GM12878 (cell line): ENCODE measurements at regions not wholly inside any gene's neighbourhood (a gene's known extent, or its start where the extent isn't known, plus 50 kb on each side); places are given as distances from the start of the nearest gene placed in this dataset.

Source experiments
- ATAC-seq: fragments of 200-7000 bp; cut with Tn5 transposase; 3 replicates; pipeline ENCODE4 v1.9.1; 2020; ENCODE audit warnings: mild to moderate bottlenecking, moderate library complexity
- BruUV-seq: library from RNA; stranded (reverse); fragments of 400-500 nt; replicated peaks from 2 replicates; lab custom pipeline; 2021; lab: Mats Ljungman, UMichigan
- CTCF ChIA-PET: fragments of 300-600 bp; sonication (Branson Sonifier 250); formaldehyde crosslinking; extraction: SDS; loops from one replicate; lab custom pipeline; 2021; ENCODE audit warnings: inconsistent platforms; lab: Yijun Ruan, JAX
- POLR2A ChIA-PET: fragments of 350-600 bp; formaldehyde crosslinking; extraction: SDS; loops from one replicate; lab custom pipeline; 2021; ENCODE audit warnings: inconsistent platforms; lab: Charles Lee
- RAD21 ChIA-PET: fragments of 300-600 bp; sonication (Branson Sonifier 250); formaldehyde crosslinking; loops from one replicate; lab custom pipeline; 2023; ENCODE audit warnings: antibody characterized with exemption; ENCODE audit not compliant: unreplicated experiment; lab: Charles Lee
- SMC1A ChIA-PET: fragments of 300-600 bp; sonication (Branson Sonifier 250); formaldehyde crosslinking; loops from one replicate; lab custom pipeline; 2023; ENCODE audit not compliant: unreplicated experiment, uncharacterized antibody; lab: Charles Lee
- DNase-seq: peaks from one replicate; pipeline ENCODE4 v3.0.0-alpha.2; 2011; ENCODE audit warnings: low read depth, low spot score
- FAIRE-seq: peaks from 3 replicates; lab custom pipeline; 2011; peaks lifted over from hg19 to GRCh38; lab: Jason Lieb, UNC
- H2AFZ ChIP-seq: 2 replicates; pipeline ENCODE4 v1.6.0; 2011; ENCODE audit warnings: low read depth, low read length, control low read depth; ENCODE audit not compliant: control insufficient read depth
- H3K27ac ChIP-seq: 2 replicates; pipeline ENCODE4 v1.5.1; 2011; ENCODE audit warnings: control low read depth; ENCODE audit not compliant: control insufficient read depth, insufficient read depth
- H3K27me3 ChIP-seq, 2 experiments: replicated peaks in 1 of 2; 2 replicates each; pipeline versions ENCODE4 v1.6.0 to v1.6.1; 2011; ENCODE audit warnings: low read length in 1 of 2; ENCODE audit not compliant: control insufficient read depth in 2 of 2, insufficient read depth in 2 of 2
- H3K36me3 ChIP-seq, 2 experiments: 2 replicates each; pipeline ENCODE4 v1.5.1; 2011; ENCODE audit warnings: low read length in 1 of 2; ENCODE audit not compliant: control insufficient read depth in 2 of 2, insufficient read depth in 2 of 2
- H3K4me1 ChIP-seq: 2 replicates; pipeline ENCODE4 v1.6.1; 2011; ENCODE audit warnings: mild to moderate bottlenecking, low read length, moderate library complexity, mixed read lengths; ENCODE audit not compliant: control insufficient read depth, insufficient read depth
- H3K4me2 ChIP-seq: 2 replicates; pipeline ENCODE4 v1.6.0; 2011; ENCODE audit warnings: control low read depth; ENCODE audit not compliant: control insufficient read depth, insufficient read depth
- H3K4me3 ChIP-seq: fragments of 200-600 bp; sonication (generic); 2 replicates; pipeline ENCODE4 v1.5.1; 2016
- H3K79me2 ChIP-seq: 2 replicates; pipeline ENCODE4 v1.6.0; 2011; ENCODE audit warnings: low read length; ENCODE audit not compliant: control insufficient read depth, insufficient read depth
- H3K9ac ChIP-seq: 2 replicates; pipeline ENCODE4 v1.8.0; 2011; ENCODE audit warnings: low read length, control low read depth, mixed read lengths; ENCODE audit not compliant: control insufficient read depth, insufficient read depth
- H3K9me3 ChIP-seq: replicated peaks from 3 replicates; pipeline ENCODE4 v1.5.1; 2011; ENCODE audit warnings: mild to moderate bottlenecking, low read length; ENCODE audit not compliant: control insufficient read depth, insufficient read depth
- H4K20me1 ChIP-seq: 2 replicates; pipeline ENCODE4 v1.6.0; 2011; ENCODE audit not compliant: control insufficient read depth, insufficient read depth
- FOS ChIP-seq: IDR thresholded peaks from 3 replicates; pipeline ENCODE4 v1.6.1; 2011; ENCODE audit warnings: borderline replicate concordance; ENCODE audit not compliant: insufficient read length; ENCODE audit errors: extremely low read depth
- KDM1A ChIP-seq: fragments of 200-600 bp; sonication (generic); IDR thresholded peaks from 2 replicates; pipeline ENCODE4 v1.6.1; 2016; ENCODE audit warnings: borderline replicate concordance
- SPI1 ChIP-seq: IDR thresholded peaks from 2 replicates; pipeline ENCODE4 v1.6.1; 2011; ENCODE audit warnings: low read depth, mild to moderate bottlenecking, low read length, moderate library complexity, borderline replicate concordance; ENCODE audit not compliant: insufficient read depth
- WGBS: methylation state at CpG from one replicate; pipeline ENCODE4 v1.1.6; 2016; ENCODE audit warnings: low lambda C conversion rate; ENCODE audit not compliant: insufficient replicate concordance, insufficient coverage; ENCODE audit errors: missing lambda C conversion rate; 5-methylcytosine and 5-hydroxymethylcytosine counted together
- in situ Hi-C: fragments of 300-500 bp; cut with MboI; formaldehyde crosslinking; loops from 9 replicates; pipeline ENCODE4 v1.14.3; 2018; ENCODE audit warnings: mixed read lengths
- intact Hi-C: fragments of 100-400 bp; cut with micrococcal nuclease; formaldehyde crosslinking; loops from one replicate; pipeline ENCODE4 v1.14.2; 2022; ENCODE audit not compliant: unreplicated experiment

- no peaks in the 10 kb centered on the region for H3K4me1 ChIP-seq
- H3K4me3 ChIP-seq, result no peak overlapping the region
- CTCF ChIA-PET, result interaction anchor here (0.8 kb wide), 1 partner anchor 8 kb away, joined by 3 read pairs; no protein-coding TSS in a partner anchor
- POLR2A ChIA-PET, result no interaction called here
- in situ Hi-C loops, result no loop called here
- H3K27me3 ChIP-seq, result no peaks in the 10 kb centered on the region
- RAD21 ChIA-PET, result no interaction called here
- intact Hi-C loops, result no loop called here
- WGBS, result 0% methylated on average over 1 of the region's 1 CpG
- BruUV-seq, result no TSS peak
- ATAC-seq (no peak), DNase-seq (no peak), FAIRE-seq (no peak)
- H3K79me2 ChIP-seq, result no peaks in the 10 kb centered on the region
- H3K9ac ChIP-seq, result no peak overlapping the region
- H3K4me2 ChIP-seq, result no peak overlapping the region
- SMC1A ChIA-PET, result interaction anchor here (0.8 to 1.0 kb wide), 2 partner anchors 19 to 20 kb away, joined by 3 read pairs; no protein-coding TSS in a partner anchor
- H3K27ac ChIP-seq, result no peak overlapping the region
- no peaks in the 10 kb centered on the region for H3K36me3 ChIP-seq
- no peaks in the 10 kb centered on the region for H4K20me1 ChIP-seq
- no peak for TF ChIP-seq KDM1A
- no peaks in the 10 kb centered on the region for H3K9me3 ChIP-seq
- H2AFZ ChIP-seq, result no peak overlapping the region
Measured at GRCh38 chr2:184351126-184351525, 247.2 kb upstream of the ZNF804A start.

GRCh38 chr2:184357033-184357432 is 241.3 kb upstream of the ZNF804A start:
- Histone ChIP-seq H3K4me3 (no peak overlapping the region), H3K36me3 (no peaks in the 10 kb centered on the region), H3K27me3 (no peaks in the 10 kb centered on the region), H3K79me2 (no peaks in the 10 kb centered on the region), H3K4me1 (no peaks in the 10 kb centered on the region), H3K9ac (no peak overlapping the region), H3K4me2 (no peak overlapping the region), H2AFZ (no peak overlapping the region), H4K20me1 (no peaks in the 10 kb centered on the region), H3K27ac (no peak overlapping the region), H3K9me3 (no peaks in the 10 kb centered on the region)
- ATAC-seq (peak; percentile 62), DNase-seq (no peak), FAIRE-seq (no peak)
- ChIA-PET SMC1A (interaction anchor here (1.0 to 1.1 kb wide), 3 partner anchors 16 to 108 kb away, joined by 3 to 4 read pairs (median 4); no protein-coding TSS in a partner anchor), POLR2A (no interaction called here), RAD21 (interaction anchor here (1.0 kb wide), 1 partner anchor 13 kb away, joined by 3 read pairs; no protein-coding TSS in a partner anchor), CTCF (no interaction called here)
- WGBS, result 3% methylated on average over 3 of the region's 3 CpGs
- intact Hi-C loops (no loop called here), in situ Hi-C loops (no loop called here)
- BruUV-seq, result no TSS peak
- TF ChIP-seq FOS (no peak), SPI1 (peak; percentile 39; the same call in 1 of the 2 replicates)
